Parathyroid adenoma (tissue), 2 donors: ENCODE measurements at regions not wholly inside any gene's neighbourhood (a gene's known extent, or its start where the extent isn't known, plus 50 kb on each side); places are given as distances from the start of the nearest gene placed in this dataset.

Experiments
- H2AFZ ChIP-seq: fragments of 300-600 bp; sonication (generic); one replicate; pipeline ENCODE4 v1.7.0; 2017; ENCODE audit warnings: antibody characterized with exemption, mild to moderate bottlenecking
- H3K27ac ChIP-seq: fragments of 300-600 bp; sonication (generic); one replicate; pipeline ENCODE4 v1.7.0; 2017
- H3K27me3 ChIP-seq: fragments of 300-600 bp; sonication (generic); one replicate; pipeline ENCODE4 v1.7.0; 2017; ENCODE audit warnings: low read length; ENCODE audit not compliant: control insufficient read depth, insufficient read depth
- H3K36me3 ChIP-seq: fragments of 300-600 bp; sonication (generic); one replicate; pipeline ENCODE4 v1.7.0; 2017; ENCODE audit warnings: low read length; ENCODE audit not compliant: control insufficient read depth, insufficient read depth
- H3K4me1 ChIP-seq: fragments of 300-600 bp; sonication (generic); one replicate; pipeline ENCODE4 v1.7.0; 2017; ENCODE audit warnings: control low read depth
- H3K4me2 ChIP-seq: fragments of 300-600 bp; sonication (generic); one replicate; pipeline ENCODE4 v1.7.0; 2017; ENCODE audit warnings: low read length
- H3K4me3 ChIP-seq: fragments of 300-600 bp; sonication (generic); one replicate; pipeline ENCODE4 v1.7.0; 2017; ENCODE audit warnings: low read depth, low read length
- H3K79me2 ChIP-seq: fragments of 300-600 bp; sonication (generic); one replicate; pipeline ENCODE4 v1.7.0; 2017; ENCODE audit warnings: control low read depth
- H3K9ac ChIP-seq: fragments of 300-600 bp; sonication (generic); one replicate; pipeline ENCODE4 v1.7.0; 2017; ENCODE audit warnings: mild to moderate bottlenecking
- H3K9me3 ChIP-seq: fragments of 300-600 bp; sonication (generic); one replicate; pipeline ENCODE4 v1.7.0; 2017; ENCODE audit warnings: low read length; ENCODE audit not compliant: control insufficient read depth
- CTCF ChIP-seq: fragments of 300-600 bp; sonication (generic); IDR thresholded peaks from one replicate; pipeline ENCODE4 v1.7.0; 2017; ENCODE audit warnings: antibody characterized with exemption, mild to moderate bottlenecking
- donor health status: primary hyperparathyroidism.

- H3K27ac ChIP-seq, result no peak overlapping the region
- H3K4me1 ChIP-seq, result no peaks in the 10 kb centered on the region
- no peak overlapping the region for H3K4me3 ChIP-seq
- H3K9ac ChIP-seq, result no peak overlapping the region
- H2AFZ ChIP-seq, result peak overlapping the region; percentile 75
- no peaks in the 10 kb centered on the region for H3K9me3 ChIP-seq
- no peak overlapping the region for H3K4me2 ChIP-seq
- H3K79me2 ChIP-seq, result no peaks in the 10 kb centered on the region
- TF ChIP-seq CTCF, result peak; percentile 58
- no peaks in the 10 kb centered on the region for H3K36me3 ChIP-seq
- no peaks in the 10 kb centered on the region for H3K27me3 ChIP-seq
Measured at GRCh38 chrX:43557792-43558191, 98.3 kb upstream of the MAOA start.

- Histone ChIP-seq H3K27me3 (no peaks in the 10 kb centered on the region), H3K9me3 (no peaks in the 10 kb centered on the region), H3K4me3 (no peak overlapping the region), H3K4me2 (no peak overlapping the region), H3K4me1 (no peaks in the 10 kb centered on the region), H3K27ac (no peak overlapping the region), H3K79me2 (no peaks in the 10 kb centered on the region), H3K36me3 (no peaks in the 10 kb centered on the region), H2AFZ (no peak overlapping the region), H3K9ac (no peak overlapping the region)
- peak; percentile 42 for TF ChIP-seq CTCF
Measured at GRCh38 chrX:43559644-43560043, 96.5 kb upstream of the MAOA start.

GRCh38 chrX:43560247-43560946 is 95.7 kb upstream of the MAOA start:
- no peak overlapping the region for H3K4me2 ChIP-seq
- H3K36me3 ChIP-seq, result no peaks in the 10 kb centered on the region
- H3K9me3 ChIP-seq, result no peaks in the 10 kb centered on the region
- H2AFZ ChIP-seq, result no peak overlapping the region
- no peaks in the 10 kb centered on the region for H3K79me2 ChIP-seq
- H3K27me3 ChIP-seq, result no peaks in the 10 kb centered on the region
- no peak overlapping the region for H3K27ac ChIP-seq
- H3K4me3 ChIP-seq, result no peak overlapping the region
- H3K9ac ChIP-seq, result no peak overlapping the region
- H3K4me1 ChIP-seq, result no peaks in the 10 kb centered on the region
- TF ChIP-seq CTCF, result no peak

- Histone ChIP-seq H3K4me1 (no peaks in the 10 kb centered on the region), H3K4me2 (no peak overlapping the region), H3K27me3 (no peaks in the 10 kb centered on the region), H3K27ac (no peak overlapping the region), H3K4me3 (no peak overlapping the region), H3K79me2 (no peaks in the 10 kb centered on the region), H3K9me3 (no peaks in the 10 kb centered on the region), H3K9ac (no peak overlapping the region), H3K36me3 (no peaks in the 10 kb centered on the region), H2AFZ (no peak overlapping the region)
- TF ChIP-seq CTCF, result no peak
Measured at GRCh38 chrX:43562372-43562771, 93.7 kb upstream of the MAOA start.

- Histone ChIP-seq H3K9me3 (no peaks in the 10 kb centered on the region), H3K4me3 (no peak overlapping the region), H3K79me2 (no peaks in the 10 kb centered on the region), H2AFZ (no peak overlapping the region), H3K9ac (no peak overlapping the region), H3K4me2 (no peak overlapping the region), H3K27me3 (no peaks in the 10 kb centered on the region), H3K4me1 (no peaks in the 10 kb centered on the region), H3K36me3 (no peaks in the 10 kb centered on the region), H3K27ac (no peak overlapping the region)
- no peak for TF ChIP-seq CTCF
Measured at GRCh38 chrX:43564953-43565352, 91.1 kb upstream of the MAOA start.
